Stimulated activated CD8-positive, alpha-beta memory T cell treated with anti-CD3 and anti-CD28 coated beads, Interleukin-15, amount 100 ng/mL, for 24 hours (primary cell): ENCODE measurements at regions not wholly inside any gene's neighbourhood (a gene's known extent, or its start where the extent isn't known, plus 50 kb on each side); places are given as distances from the start of the nearest gene placed in this dataset.
"Not testable (repeated sequence)": the region's sequence is repeated elsewhere in the genome, so short reads cannot be mapped to it uniquely, and the experiment has no call there.

Experiments
- DNase-seq: peaks from one replicate; pipeline ENCODE4 v3.0.0-alpha.2; 2020; ENCODE audit warnings: low read depth

DNA sequence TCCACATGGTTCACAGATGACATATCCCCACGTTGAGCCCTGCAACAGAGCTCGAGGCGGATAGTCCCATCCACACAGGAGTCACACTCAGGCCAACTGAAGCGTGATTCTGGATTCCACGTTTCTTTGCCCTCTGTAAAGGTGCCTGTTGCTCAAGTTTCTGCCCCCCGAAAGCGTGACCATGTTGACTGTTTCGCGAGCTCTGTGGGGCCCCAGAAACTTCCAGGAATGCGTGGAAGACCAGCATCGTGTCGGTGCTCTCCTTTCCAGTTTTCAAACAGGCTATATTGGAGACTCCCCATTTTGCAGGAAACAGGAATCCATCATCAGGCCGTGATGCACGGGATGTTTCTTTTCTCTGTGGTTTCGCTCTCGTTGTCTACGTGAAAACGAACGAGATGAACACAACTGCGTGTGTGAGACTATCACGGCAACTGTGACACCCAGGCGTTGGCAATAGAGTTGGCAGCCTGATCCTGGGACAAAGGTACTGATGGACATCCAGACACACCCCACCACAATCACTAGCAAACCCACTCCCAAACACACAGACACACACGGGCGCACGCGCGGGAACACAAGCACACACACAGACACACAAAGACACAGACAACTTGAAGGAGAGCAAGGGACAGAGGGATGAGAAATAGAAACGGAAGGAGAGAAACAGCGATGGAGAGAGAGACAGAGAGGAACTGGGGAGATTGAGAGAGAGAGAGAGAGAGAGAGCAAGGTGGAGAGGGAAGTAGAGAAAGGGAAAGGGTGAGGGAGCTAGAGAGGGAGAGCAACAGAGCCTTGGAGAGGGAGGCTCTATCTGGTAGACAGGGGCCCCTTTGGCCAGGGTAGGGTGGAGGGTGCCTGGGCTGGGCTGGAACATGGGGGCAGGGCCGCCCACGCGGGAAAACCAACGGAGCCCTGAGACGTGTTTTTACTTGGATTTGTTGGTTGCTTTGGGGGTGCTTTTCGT is 1609.3 kb downstream of the SPATA31A7 start:
- not testable (repeated sequence) for DNase-seq

DNA sequence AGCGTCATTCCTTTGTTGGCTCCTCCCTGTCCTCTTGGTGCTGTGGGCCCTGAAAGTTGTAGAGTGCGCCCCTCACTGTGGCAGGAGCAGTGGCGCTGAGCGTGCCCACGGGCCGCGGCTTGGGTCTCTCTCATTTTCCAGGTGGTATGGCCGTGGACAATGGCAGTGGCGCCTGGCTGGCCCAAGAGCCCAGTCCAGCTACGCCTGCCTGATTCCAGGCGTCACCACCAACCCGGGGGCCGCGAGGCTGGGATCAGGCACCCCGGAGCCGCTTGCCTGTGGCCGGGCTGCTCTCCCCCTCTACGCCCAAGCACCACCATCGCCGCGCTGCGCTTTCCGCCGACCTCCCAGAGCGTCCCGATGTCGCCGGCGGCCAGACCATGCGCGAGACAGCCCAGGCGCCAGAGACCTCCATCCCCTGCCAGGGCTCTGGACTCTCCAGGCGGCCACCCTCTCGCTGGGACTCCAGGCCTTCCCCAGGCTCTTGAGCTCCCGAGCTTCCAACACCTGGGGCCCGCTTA is 1610.1 kb downstream of the SPATA31A7 start:
- DNase-seq = not testable (repeated sequence)

DNA sequence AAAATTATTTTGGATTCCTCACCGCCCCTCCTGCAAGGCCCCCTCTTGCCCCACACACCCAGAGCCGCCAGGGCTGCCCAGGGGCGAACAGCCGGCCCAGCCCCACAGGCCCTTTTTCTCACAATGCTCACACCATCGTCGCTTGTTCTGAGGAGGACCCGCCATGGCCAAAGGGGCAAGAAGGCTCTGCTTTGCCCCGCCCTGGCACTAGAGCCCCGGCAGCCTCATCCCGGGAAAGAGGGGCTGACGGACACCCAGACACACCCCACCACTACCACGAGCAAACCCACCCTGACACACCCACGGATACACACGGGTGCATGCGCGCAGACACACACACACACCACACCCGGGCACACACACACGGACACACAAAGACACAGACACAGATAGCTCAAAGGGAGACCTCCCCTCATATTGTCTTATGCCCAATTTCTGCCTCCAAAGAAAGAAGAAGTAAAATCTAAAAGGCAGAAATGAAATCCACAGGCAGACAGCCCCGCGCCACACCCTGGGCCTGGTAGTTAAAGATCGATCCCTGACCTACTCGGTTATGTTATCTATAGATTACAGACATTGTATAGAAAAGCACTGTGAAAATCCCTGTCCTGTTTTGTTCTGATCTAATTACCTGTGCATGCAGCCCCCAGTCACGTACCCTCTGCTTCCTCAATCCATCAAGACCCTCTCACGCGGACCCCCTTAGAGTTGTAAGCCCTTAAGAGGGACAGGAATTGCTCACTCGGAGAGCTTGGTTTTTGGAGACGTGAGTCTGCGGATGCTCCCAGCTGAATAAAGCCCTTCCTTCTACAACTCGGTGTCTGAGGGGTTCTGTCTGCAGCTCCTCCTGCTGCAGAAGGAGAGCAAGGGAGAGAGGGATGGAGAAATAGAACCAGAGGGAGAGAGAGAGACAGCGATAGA is 1610.9 kb downstream of the SPATA31A7 start:
- not testable (repeated sequence) for DNase-seq

DNA sequence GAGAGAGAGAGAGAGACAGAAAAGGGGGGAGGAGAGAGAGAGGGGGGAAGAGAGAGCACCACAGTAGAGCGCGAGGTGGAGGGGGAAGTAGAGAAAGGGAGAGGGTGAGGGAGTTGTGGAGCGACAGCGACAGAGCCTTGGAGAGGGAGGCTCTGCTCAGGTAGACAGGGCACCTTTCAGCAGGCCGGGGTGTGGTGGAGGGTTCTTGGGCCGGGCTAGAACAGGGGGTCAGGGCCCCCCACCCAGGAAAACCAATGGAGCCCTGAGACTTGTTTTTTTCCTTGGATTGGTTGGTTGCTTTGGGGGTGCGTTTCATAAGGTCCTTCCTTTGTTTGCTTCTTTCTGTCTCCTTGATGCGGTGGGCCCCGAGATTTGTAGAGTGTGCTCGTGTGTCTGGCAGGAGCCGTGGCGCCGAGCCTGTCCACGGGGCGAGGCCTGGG is 1611.6 kb downstream of the SPATA31A7 start:
- not testable (repeated sequence) for DNase-seq

DNA sequence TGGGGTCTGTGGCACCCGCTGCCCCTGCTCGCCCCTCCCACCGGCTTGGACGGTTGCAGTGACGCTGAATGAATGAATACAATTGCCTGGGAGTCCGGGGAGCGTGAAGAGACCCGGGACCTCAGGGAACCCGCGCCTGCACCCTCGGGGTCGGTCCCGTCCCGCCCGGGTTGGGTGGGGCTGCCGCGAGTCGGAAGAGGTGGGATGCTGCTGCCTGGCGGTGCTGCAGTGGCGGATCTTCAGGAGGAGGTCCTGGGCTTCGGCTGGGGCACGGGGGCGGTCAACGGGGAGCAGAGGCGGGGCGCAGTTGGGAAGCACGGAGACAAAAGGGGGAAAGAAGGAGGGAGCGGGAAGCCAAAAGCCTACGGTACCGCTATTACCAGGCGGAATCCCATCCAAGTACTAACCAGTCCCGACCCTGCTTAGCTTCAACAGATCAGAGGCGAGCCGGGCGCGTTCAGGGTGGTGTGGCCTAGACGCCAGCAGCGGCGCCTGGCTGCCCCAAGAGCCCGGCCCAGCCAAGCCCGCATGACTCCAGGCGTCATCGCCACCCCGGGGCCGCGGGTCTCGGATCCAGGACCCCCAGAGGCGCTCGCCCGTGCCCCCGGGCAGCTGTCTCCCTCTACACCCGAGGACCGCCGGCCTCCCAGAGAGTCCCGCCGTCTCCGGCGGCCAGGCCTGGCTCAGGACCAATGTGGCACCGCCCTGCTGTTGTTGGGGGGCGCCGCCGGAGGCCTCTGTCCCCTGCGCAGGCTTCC is 1612.3 kb downstream of the SPATA31A7 start:
- DNase-seq = peak; percentile 74

DNA sequence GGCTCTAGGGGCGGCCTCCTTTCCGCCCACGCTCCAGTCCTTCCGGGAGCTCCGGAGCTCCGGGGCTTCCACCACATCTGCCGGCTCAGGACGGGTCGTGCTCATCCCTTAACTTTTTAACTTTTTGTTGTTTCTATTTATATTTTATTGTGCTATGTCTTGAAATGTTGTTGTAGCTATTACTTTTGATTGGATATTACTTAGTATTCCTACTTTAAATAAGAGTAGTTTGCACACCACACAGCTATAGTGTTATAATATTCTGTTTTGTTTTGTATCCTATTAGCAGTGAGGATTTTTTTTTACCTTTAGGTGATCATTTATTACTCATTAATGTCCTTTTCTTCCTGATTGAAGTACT is 1612.9 kb downstream of the SPATA31A7 start:
- DNase-seq = not testable (repeated sequence)

DNA sequence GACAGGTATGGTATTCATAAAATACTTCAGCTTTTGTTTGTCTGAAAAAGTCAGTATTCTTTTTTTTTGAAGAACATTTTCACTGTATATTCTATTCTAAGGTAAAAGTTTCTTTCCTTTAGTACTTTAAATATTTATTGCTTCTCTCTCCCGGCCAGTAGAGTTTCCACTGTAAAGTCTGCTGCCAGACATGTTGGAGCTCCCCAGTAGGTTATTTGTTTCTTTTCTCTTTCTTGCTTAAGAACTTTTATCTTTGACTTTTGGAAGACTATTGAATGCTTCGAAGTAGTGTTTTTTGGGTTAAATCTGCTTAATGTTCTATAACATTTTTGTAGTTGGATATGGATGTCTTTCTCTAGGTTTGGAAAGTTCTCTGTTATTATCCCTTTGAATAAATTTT is 1613.3 kb downstream of the SPATA31A7 start:
- DNase-seq = not testable (repeated sequence)

DNA sequence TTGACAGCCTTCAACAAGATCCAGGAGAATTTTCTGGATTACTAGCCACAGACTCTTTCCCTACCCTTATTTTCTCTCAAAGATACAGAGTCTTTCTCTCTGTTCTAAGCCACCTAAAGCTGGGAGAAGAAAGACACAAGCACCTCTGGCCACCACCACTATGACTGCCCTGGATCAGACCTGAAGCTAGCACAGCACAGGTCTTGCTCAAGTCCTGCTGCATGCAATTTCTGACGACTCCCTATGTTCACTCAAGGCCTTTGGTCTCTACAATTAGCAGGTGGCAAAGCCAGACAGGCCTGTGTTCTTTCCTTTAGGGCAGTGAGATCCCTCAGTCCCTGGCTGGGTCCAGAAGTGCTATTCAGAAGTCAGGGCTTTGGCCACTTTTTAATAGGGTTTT is 1614.5 kb downstream of the SPATA31A7 start:
- not testable (repeated sequence) for DNase-seq

DNA sequence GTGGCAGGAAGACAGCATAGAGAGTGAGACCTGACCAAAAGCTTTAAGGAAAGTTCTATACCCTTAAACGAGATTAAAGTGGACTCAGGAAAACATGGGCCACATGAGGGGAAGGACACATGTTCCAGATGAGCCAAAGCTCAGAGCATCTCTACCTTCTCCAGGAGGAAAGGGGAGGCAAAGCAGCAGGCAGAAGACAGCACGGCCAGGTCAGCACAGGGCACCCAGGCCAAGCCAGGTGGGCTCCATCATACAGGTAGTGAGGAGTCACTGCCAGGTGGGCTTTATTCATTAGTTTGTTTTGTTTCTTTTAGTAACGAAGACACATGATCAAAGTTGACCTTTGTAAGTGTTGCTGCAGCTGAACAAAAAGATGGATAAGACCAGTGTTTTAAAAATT is 1617.6 kb downstream of the SPATA31A7 start:
- not testable (repeated sequence) for DNase-seq

DNA sequence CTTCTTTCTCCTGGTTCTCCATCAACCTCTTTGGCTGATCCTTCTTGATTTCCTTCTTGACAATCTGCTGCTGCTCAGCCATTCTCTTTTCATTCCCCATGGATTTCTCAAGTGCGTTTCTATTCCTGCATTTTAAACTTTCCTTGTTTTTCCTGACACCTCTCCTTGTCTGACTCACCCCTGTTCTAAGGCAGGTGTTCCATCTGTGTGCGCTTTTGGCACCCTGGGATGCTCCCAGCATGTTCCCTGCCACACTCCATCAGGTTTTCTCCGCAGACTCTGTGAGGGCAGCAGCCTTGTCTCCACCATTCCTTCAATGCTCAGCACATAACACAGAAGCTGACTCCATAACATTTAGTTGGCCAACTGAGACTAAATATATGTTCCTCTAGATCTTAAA is 1618.2 kb downstream of the SPATA31A7 start:
- not testable (repeated sequence) for DNase-seq

DNA sequence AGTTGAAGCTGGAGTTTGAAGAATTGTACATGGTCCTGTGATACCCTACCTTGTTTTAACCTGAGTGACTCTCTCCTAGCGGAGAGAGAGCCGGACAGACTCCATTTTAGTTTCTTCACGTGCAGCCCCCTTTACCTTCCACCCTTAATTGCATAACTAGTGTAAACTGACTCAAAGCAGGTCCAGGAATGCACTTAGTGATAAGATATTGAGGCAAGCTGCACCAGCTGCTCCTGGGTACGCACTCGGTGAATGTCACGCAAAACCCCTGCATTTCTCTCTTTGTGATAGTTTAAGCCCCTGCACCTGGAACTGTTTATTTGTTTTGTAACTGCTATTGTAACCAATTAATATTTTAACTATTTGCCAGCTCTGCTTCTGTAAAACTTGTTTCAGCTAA is 1620.5 kb downstream of the SPATA31A7 start:
- not testable (repeated sequence) for DNase-seq

DNA sequence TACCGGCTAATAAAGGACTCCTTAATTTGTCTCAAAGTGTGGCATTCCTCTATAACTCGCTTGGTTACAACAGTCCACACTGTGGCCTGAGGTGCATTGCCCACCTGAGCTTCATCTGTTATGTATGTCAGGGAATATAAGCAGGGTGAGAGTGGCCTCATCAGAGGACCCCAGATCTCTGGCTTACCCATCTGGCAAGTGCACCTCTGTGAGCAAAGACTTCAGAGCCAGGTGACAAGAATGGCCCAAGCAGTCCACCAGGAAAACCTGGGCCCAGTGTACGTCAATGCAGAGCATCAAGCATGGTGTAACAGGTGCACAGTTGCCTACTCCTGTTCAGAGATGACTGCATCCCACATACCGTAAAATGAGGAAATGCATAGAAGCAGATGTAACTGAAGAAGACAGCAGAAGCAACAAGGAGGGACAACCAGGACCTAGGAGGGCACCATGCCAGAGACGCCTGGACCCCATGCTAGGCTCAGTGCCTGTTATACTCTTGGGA is 1621.0 kb downstream of the SPATA31A7 start:
- not testable (repeated sequence) for DNase-seq

DNA sequence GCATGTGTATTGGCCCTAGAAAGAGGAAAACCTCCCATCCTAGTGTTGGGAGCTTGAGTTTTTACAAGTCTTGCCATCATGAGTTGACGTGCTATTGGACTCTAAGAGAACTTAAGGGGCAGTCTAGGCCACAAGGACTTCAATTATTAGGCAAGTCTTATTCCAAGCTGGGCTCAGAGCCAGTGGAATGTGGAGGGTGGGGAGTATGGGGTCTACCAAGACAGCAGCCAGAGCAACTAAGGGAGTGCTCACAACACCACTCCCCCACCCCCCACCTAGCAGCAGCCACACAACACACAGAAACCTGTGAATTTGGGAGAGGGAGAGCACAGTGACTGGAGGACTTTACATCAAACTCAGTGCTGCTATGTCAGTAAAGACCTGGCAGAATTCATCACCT is 1625.6 kb downstream of the SPATA31A7 start:
- DNase-seq = not testable (repeated sequence)

DNA sequence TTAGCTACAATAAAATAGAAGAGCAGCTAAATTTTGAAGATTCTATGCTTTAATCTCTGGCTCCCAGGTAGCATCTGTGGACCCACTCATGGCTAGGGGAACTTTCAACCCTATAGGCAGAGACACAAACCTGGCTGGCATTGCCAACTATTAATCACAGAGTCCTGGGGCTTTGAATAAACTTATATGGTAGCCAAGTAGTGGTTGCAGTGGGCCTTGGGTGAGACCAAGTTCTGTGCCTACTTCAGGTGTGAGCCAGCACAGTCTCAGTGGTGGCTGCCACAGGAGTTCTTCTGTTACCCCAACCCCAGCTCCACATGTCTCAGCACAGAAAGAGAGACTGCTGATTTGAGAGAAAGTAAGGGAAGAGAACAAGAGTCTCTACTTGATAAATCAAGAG is 1626.5 kb downstream of the SPATA31A7 start:
- DNase-seq = not testable (repeated sequence)

DNA sequence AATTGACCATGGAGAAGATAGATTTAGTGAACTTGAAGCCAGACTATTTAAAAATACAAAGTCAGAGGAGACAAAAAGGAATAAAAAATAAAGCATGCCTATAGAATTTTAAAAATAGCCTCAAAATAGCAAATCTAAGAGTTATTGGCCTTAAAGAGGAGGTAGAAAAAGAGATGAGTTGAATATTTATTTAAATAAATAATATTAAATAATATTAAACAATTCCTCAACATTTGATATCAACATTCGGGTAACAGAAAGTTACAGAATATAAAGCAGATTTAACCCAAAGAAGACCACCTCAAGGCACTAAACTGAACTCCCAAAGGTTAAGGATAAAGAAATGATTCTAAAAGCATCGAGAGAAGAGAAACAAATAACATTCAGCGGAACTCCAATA is 1627.4 kb downstream of the SPATA31A7 start:
- not testable (repeated sequence) for DNase-seq

DNA sequence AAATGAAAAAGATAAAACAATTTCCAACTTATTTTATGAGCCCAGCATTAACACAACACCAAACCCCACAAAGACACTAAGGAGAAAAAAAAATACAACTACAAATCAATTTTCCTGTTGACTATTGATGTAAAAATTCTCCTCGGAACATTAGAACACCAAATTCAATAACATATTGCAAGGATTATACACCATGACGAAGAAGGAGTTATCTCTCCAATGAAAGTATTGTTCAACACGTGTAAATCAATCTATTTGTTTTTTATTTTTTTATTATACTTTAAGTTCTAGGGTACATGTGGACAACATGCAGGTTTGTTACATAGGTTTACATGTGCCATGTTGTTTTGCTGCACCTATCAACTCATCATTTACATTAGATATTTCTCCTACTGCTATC is 1632.3 kb downstream of the SPATA31A7 start:
- DNase-seq = not testable (repeated sequence)

DNA sequence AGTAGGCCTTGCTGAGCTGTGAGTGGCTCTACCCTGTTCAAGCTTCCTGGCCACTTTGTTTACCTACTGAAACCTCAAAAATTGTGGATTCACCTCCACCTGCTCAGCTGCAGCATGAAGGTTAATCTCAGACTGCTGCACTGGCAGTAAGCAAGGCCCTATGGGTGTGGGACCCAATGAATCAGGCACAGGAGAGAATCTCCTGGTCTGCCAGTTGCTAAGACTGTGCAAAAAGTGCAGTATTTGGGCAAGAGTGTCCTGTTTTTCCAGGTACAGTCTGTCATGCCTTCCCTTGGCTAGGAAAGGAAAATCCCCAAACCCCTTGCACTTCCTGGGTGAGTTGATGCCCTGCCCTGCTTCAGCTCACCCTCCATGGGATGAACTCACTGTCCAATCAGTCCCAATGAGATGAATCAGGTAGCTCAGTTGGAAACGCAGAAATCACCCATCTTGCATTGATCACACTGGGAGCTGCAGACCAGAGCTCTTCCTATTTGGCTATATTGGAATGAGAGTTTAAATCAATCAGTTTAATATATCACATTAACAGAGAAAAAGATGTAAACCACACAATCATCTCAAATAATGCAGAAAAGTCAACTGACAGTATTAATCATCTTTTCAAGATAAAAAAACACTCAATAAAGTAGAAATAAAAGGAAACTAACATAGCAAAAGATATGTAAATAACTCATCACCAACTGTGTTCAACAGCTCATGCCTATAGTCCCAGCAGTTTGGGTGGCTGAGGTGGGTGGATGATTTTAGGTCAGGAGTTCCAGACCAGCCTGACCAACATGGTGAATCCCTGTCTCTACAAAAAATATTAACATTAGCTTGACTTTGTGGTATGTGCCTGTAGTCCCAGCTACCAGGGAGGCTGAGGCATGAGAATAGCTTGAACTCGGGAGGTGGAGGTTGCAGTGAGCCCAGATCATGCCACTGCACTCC is 1638.4 kb downstream of the SPATA31A7 start:
- not testable (repeated sequence) for DNase-seq

DNA sequence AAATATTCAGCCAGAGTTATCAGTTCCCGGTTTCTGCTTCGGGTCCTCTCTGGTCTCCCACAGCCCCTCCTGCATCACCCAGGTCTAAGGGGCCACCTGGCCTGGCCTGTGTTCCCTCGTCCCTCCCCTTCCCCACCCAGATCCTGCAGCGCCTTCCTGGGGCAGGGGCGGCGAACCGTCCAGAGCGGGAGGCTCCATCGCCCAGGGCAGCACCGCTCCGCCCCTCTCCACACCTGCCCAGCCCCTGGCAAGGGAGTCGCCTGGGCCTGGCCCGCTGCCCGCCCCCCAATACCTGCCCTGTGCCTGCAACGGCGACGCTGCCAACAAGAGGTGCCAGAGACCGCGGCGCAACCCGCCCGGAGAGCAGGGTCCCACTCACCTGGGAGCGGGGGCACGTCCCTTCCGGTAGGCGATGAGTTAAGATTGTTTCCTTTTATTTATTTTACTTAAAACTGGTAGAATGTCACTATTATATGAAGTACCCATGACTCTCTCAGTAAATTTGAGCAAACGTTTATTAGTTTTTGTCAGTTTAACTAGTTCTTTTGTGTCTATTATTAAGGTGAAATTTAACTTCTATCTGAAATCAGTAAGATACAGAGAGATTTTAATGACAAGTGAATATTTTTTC is 1641.1 kb downstream of the SPATA31A7 start:
- DNase-seq = not testable (repeated sequence)
